ENCODE measurements at regions not wholly inside any gene's neighbourhood (a gene's known extent, or its start where the extent isn't known, plus 50 kb on each side); places are given as distances from the start of the nearest gene placed in this dataset.

DNA sequence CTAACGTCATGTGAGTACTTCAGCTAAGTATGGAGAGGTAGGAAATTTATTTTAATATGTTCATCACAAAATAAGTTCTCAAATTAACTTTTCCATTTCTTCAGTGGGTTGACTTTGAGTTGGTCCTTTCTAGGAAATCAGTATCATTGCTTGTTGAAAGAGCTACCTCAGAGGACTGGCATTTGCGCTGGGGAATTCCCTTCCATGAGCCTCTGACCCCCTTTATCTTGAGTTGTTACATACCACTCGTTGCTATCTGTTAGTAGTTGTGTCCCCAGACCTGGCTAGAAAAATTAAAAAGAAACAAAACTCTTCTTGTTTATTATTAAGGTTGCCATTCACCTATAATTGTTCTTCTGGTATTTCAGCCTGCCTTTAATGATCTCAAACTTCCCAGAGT is 96.8 kb upstream of the ROBO2 start:
- ChIA-PET CTCF (no interaction called here), POLR2A (no interaction called here)

DNA sequence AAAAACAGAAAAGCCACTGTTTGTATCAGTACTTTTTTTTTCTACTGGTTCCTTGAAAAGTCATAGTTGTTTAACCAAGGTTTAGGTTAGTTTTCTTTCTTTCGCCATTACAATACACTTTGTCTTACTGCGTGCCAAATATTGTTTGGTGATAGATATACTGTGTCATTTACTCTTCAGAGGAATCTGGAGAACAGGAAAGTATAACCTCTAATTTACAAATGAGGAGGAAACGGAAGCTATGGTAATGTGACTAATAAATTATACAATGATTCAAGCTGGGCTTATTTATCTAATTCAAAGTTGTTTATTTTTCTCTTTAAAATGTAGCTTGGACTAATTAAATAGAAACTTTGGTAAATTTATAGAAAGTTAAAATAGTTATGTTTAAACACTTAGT is 96.2 kb upstream of the ROBO2 start:
- H3K4me3 ChIP-seq (ENCODE audit: low read depth, low read length), result no peak overlapping the region
- no peaks in the 10 kb centered on the region for H3K36me3 ChIP-seq (ENCODE audit: control insufficient read depth in 2 of 2, insufficient read depth in 1 of 2, low read length in 2 of 2)
- POLR2A ChIA-PET, result no interaction called here
- no peaks in the 10 kb centered on the region for H3K4me1 ChIP-seq (ENCODE audit: control insufficient read depth, insufficient read depth, low read length)
- H3K27ac ChIP-seq (ENCODE audit: extremely low read depth, low read depth, low read length), result no peak overlapping the region
- CTCF ChIA-PET, result no interaction called here
- no peaks in the 10 kb centered on the region for H3K9me3 ChIP-seq (ENCODE audit: control insufficient read depth, insufficient read depth, low read depth, low read length)
- TF ChIP-seq ZNF701 (tag by site-specific recombination; IDR thresholded peaks at IDR 0.05), result no peak
- no peak for TF ChIP-seq ZBTB17 (tag by site-specific recombination; IDR thresholded peaks at IDR 0.05)
- TF ChIP-seq ZNF175 (tag by site-specific recombination; IDR thresholded peaks at IDR 0.05), result no peak
- TF ChIP-seq, protein P1, sequence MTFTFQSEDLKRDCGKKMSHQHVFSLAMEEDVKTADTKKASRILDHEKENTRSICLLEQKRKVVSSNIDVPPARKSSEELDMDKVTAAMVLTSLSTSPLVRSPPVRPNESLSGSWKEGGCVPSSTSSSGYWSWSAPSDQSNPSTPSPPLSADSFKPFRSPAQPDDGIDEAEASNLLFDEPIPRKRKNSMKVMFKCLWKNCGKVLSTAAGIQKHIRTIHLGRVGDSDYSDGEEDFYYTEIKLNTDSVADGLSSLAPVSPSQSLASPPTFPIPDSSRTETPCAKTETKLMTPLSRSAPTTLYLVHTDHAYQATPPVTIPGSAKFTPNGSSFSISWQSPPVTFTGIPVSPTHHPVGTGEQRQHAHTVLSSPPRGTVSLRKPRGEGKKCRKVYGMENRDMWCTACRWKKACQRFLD (tag by site-specific recombination; IDR thresholded peaks at IDR 0.05), result no peak
- TF ChIP-seq ZNF514 (tag by site-specific recombination; IDR thresholded peaks at IDR 0.05), result no peak
- TF ChIP-seq ZNF529 (tag by site-specific recombination; IDR thresholded peaks at IDR 0.05; ENCODE audit: insufficient replicate concordance), result no peak
- no peak for TF ChIP-seq ZNF48 (tag by site-specific recombination; IDR thresholded peaks at IDR 0.05)
- no peak for TF ChIP-seq ZNF777 (tag by site-specific recombination; IDR thresholded peaks at IDR 0.05; ENCODE audit: borderline replicate concordance)
- no peak for TF ChIP-seq GLIS1 (tag by site-specific recombination; IDR thresholded peaks at IDR 0.05)
- TF ChIP-seq ZNF354C (tag by site-specific recombination; IDR thresholded peaks at IDR 0.05; ENCODE audit: borderline replicate concordance, low read depth), result no peak
- TF ChIP-seq, protein P2, sequence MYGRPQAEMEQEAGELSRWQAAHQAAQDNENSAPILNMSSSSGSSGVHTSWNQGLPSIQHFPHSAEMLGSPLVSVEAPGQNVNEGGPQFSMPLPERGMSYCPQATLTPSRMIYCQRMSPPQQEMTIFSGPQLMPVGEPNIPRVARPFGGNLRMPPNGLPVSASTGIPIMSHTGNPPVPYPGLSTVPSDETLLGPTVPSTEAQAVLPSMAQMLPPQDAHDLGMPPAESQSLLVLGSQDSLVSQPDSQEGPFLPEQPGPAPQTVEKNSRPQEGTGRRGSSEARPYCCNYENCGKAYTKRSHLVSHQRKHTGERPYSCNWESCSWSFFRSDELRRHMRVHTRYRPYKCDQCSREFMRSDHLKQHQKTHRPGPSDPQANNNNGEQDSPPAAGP (tag by site-specific recombination; IDR thresholded peaks at IDR 0.05), result no peak
- no peak for TF ChIP-seq ZNF585B (tag by site-specific recombination; IDR thresholded peaks at IDR 0.05)
- TF ChIP-seq ZNF501 (tag by site-specific recombination; IDR thresholded peaks at IDR 0.05), result no peak
- TF ChIP-seq ZNF610 (tag by site-specific recombination; IDR thresholded peaks at IDR 0.05; ENCODE audit: borderline replicate concordance), result no peak
- TF ChIP-seq ZNF341 (tag by site-specific recombination; IDR thresholded peaks at IDR 0.05; ENCODE audit: low read depth), result no peak
- no peak for TF ChIP-seq ZNF24 (tag by site-specific recombination; IDR thresholded peaks at IDR 0.05)
- TF ChIP-seq ZNF830 (tag by site-specific recombination; IDR thresholded peaks at IDR 0.05; ENCODE audit: low read depth), result no peak
- no peak for TF ChIP-seq KLF1 (tag by site-specific recombination; IDR thresholded peaks at IDR 0.05)

More for the DNA sequence above, 96.8 kb upstream of the ROBO2 start:
- Histone ChIP-seq H3K27ac (ENCODE audit: extremely low read depth, low read depth, low read length) (no peak overlapping the region), H3K4me1 (ENCODE audit: control insufficient read depth, insufficient read depth, low read length) (no peaks in the 10 kb centered on the region), H3K4me3 (ENCODE audit: low read depth, low read length) (no peak overlapping the region), H3K36me3 (ENCODE audit: control insufficient read depth in 2 of 2, insufficient read depth in 1 of 2, low read length in 2 of 2) (no peaks in the 10 kb centered on the region), H3K9me3 (ENCODE audit: control insufficient read depth, insufficient read depth, low read depth, low read length) (no peaks in the 10 kb centered on the region)
- TF ChIP-seq EGR2 (tag by site-specific recombination; IDR thresholded peaks at IDR 0.05; ENCODE audit: low read depth) (no peak), ZNF701 (tag by site-specific recombination; IDR thresholded peaks at IDR 0.05) (no peak), ZNF433 (tag by site-specific recombination; IDR thresholded peaks at IDR 0.05; ENCODE audit: low read depth) (no peak), ZNF416 (tag by site-specific recombination; IDR thresholded peaks at IDR 0.05) (no peak), SCRT2 (tag by site-specific recombination; IDR thresholded peaks at IDR 0.05) (no peak), ZNF112 (tag by site-specific recombination; IDR thresholded peaks at IDR 0.05) (no peak), HOXD13 (CRISPR knock-in tag; IDR thresholded peaks at IDR 0.05; ENCODE audit: borderline replicate concordance) (no peak), ZNF514 (tag by site-specific recombination; IDR thresholded peaks at IDR 0.05) (no peak)
- TF ChIP-seq, protein P3, sequence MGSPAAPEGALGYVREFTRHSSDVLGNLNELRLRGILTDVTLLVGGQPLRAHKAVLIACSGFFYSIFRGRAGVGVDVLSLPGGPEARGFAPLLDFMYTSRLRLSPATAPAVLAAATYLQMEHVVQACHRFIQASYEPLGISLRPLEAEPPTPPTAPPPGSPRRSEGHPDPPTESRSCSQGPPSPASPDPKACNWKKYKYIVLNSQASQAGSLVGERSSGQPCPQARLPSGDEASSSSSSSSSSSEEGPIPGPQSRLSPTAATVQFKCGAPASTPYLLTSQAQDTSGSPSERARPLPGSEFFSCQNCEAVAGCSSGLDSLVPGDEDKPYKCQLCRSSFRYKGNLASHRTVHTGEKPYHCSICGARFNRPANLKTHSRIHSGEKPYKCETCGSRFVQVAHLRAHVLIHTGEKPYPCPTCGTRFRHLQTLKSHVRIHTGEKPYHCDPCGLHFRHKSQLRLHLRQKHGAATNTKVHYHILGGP (tag by site-specific recombination; IDR thresholded peaks at IDR 0.05), result no peak
- TF ChIP-seq, protein P4, sequence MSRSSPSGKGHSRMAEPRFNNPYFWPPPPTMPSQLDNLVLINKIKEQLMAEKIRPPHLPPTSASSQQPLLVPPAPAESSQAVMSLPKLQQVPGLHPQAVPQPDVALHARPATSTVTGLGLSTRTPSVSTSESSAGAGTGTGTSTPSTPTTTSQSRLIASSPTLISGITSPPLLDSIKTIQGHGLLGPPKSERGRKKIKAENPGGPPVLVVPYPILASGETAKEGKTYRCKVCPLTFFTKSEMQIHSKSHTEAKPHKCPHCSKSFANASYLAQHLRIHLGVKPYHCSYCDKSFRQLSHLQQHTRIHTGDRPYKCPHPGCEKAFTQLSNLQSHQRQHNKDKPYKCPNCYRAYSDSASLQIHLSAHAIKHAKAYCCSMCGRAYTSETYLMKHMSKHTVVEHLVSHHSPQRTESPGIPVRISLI (tag by site-specific recombination; IDR thresholded peaks at IDR 0.05), result no peak
- TF ChIP-seq, protein P5, sequence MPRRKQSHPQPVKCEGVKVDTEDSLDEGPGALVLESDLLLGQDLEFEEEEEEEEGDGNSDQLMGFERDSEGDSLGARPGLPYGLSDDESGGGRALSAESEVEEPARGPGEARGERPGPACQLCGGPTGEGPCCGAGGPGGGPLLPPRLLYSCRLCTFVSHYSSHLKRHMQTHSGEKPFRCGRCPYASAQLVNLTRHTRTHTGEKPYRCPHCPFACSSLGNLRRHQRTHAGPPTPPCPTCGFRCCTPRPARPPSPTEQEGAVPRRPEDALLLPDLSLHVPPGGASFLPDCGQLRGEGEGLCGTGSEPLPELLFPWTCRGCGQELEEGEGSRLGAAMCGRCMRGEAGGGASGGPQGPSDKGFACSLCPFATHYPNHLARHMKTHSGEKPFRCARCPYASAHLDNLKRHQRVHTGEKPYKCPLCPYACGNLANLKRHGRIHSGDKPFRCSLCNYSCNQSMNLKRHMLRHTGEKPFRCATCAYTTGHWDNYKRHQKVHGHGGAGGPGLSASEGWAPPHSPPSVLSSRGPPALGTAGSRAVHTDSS (tag by site-specific recombination; IDR thresholded peaks at IDR 0.05), result no peak
- TF ChIP-seq, protein P6, sequence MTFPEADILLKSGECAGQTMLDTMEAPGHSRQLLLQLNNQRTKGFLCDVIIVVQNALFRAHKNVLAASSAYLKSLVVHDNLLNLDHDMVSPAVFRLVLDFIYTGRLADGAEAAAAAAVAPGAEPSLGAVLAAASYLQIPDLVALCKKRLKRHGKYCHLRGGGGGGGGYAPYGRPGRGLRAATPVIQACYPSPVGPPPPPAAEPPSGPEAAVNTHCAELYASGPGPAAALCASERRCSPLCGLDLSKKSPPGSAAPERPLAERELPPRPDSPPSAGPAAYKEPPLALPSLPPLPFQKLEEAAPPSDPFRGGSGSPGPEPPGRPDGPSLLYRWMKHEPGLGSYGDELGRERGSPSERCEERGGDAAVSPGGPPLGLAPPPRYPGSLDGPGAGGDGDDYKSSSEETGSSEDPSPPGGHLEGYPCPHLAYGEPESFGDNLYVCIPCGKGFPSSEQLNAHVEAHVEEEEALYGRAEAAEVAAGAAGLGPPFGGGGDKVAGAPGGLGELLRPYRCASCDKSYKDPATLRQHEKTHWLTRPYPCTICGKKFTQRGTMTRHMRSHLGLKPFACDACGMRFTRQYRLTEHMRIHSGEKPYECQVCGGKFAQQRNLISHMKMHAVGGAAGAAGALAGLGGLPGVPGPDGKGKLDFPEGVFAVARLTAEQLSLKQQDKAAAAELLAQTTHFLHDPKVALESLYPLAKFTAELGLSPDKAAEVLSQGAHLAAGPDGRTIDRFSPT (tag by site-specific recombination; IDR thresholded peaks at IDR 0.05), result no peak
